CD4-positive, alpha-beta T cell (primary cell): ENCODE measurements at regions not wholly inside any gene's neighbourhood (a gene's known extent, or its start where the extent isn't known, plus 50 kb on each side); places are given as distances from the start of the nearest gene placed in this dataset.

Source experiments
- ATAC-seq: fragments of 200-7000 bp; cut with Tn5 transposase; one replicate; pipeline ENCODE4 v1.10.0; 2022; ENCODE audit warnings: mild to moderate bottlenecking; ENCODE audit not compliant: poor library complexity
- CTCF ChIA-PET: fragments of 350-600 bp; sonication (Branson Sonifier 250); formaldehyde crosslinking; loops from one replicate; lab custom pipeline; 2021; ENCODE audit warnings: antibody characterized with exemption, inconsistent platforms; lab: Charles Lee
- POLR2A ChIA-PET: fragments of 350-600 bp; sonication (Branson Sonifier 250); formaldehyde crosslinking; loops from one replicate; lab custom pipeline; 2021; ENCODE audit warnings: antibody characterized with exemption, inconsistent platforms; lab: Charles Lee
- DNase-seq, 14 experiments: peaks; one replicate each; pipeline ENCODE4 v3.0.0-alpha.2; 2013 to 2020; ENCODE audit warnings: mixed read lengths in 2 of 14
- H3K27ac ChIP-seq, 2 donors: one replicate each; pipeline versions ENCODE4 v1.5.1 to v1.7.0; 2013; ENCODE audit warnings: low read length in 2 of 2, low read depth in 1 of 2, mild to moderate bottlenecking in 1 of 2
- H3K27me3 ChIP-seq, 2 experiments: 1 replicate in 1 of 2; 2 replicates in 1 of 2; pipeline versions ENCODE4 v1.6.1 to v1.7.0; 2013; ENCODE audit warnings: low read length in 2 of 2, control low read depth in 1 of 2, mild to moderate bottlenecking in 1 of 2, moderate library complexity in 1 of 2; ENCODE audit not compliant: insufficient read depth in 2 of 2, control insufficient read depth in 1 of 2
- H3K36me3 ChIP-seq: one replicate; pipeline ENCODE4 v1.6.1; 2013; ENCODE audit warnings: low read length, control low read depth; ENCODE audit not compliant: insufficient read depth
- H3K4me1 ChIP-seq: one replicate; pipeline ENCODE4 v1.6.1; 2013; ENCODE audit warnings: low read length, control low read depth; ENCODE audit not compliant: insufficient read depth
- H3K4me3 ChIP-seq: one replicate; pipeline ENCODE4 v1.5.1; 2013; ENCODE audit warnings: mild to moderate bottlenecking, low read length, moderate library complexity
- H3K9me3 ChIP-seq, 2 experiments: 1 replicate in 1 of 2; 2 replicates in 1 of 2; pipeline versions ENCODE4 v1.6.1 to v1.7.0; 2013; ENCODE audit warnings: low read length in 2 of 2, mild to moderate bottlenecking in 2 of 2, control low read depth in 1 of 2, moderate library complexity in 1 of 2; ENCODE audit not compliant: control insufficient read depth in 1 of 2, insufficient read depth in 1 of 2
- H3K27ac Mint-ChIP-seq: one replicate; pipeline ENCODE4 v1.8.0; 2020; ENCODE audit warnings: mixed read lengths
- H3K27me3 Mint-ChIP-seq: one replicate; pipeline ENCODE4 v1.8.0; 2021; ENCODE audit warnings: mixed read lengths
- H3K36me3 Mint-ChIP-seq: one replicate; pipeline ENCODE4 v1.8.0; 2021; ENCODE audit warnings: low read depth, mixed read lengths
- H3K4me1 Mint-ChIP-seq: one replicate; pipeline ENCODE4 v1.8.0; 2021; ENCODE audit warnings: low read depth, mixed read lengths
- H3K4me3 Mint-ChIP-seq: one replicate; pipeline ENCODE4 v1.8.0; 2020; ENCODE audit warnings: mild to moderate bottlenecking, mixed read lengths
- H3K9me3 Mint-ChIP-seq: one replicate; pipeline ENCODE4 v1.8.0; 2020; ENCODE audit warnings: mixed read lengths
- CTCF ChIP-seq: fragments of 200-600 bp; IDR thresholded peaks from one replicate; pipeline ENCODE4 v1.8.0; 2022; ENCODE audit warnings: antibody characterized with exemption, mild to moderate bottlenecking
- intact Hi-C, 2 experiments: fragments of 100-400 bp; cut with DNase I in 1 of 2; cut with micrococcal nuclease in 1 of 2; formaldehyde crosslinking; loops; one replicate each; pipeline versions ENCODE4 v1.15.1 to v1.9.0; 2023 to 2025; cut with DNase I, micrococcal nuclease

GRCh38 chr7:18426564-18427226, 68.9 kb upstream of the HDAC9 start:
- H3K4me3 ChIP-seq = no peak overlapping the region
- H3K36me3 Mint-ChIP-seq = no peaks in the 10 kb centered on the region
- no peaks in the 10 kb centered on the region for H3K9me3 ChIP-seq
- POLR2A ChIA-PET = no interaction called here
- no peaks in the 10 kb centered on the region for H3K4me1 Mint-ChIP-seq
- intact Hi-C loops = no loop called here
- H3K4me3 Mint-ChIP-seq = no peak overlapping the region
- no peaks in the 10 kb centered on the region for H3K9me3 Mint-ChIP-seq
- H3K27me3 Mint-ChIP-seq = no peaks in the 10 kb centered on the region
- H3K36me3 ChIP-seq = no peaks in the 10 kb centered on the region
- no peak overlapping the region for H3K27ac ChIP-seq
- TF ChIP-seq CTCF = no peak
- CTCF ChIA-PET = interaction anchor here (0.7 kb wide), 1 partner anchor 9 kb away, joined by 3 read pairs; no protein-coding TSS in a partner anchor
- no peak overlapping the region for H3K27ac Mint-ChIP-seq
- no peak for DNase-seq
- no peaks in the 10 kb centered on the region for H3K4me1 ChIP-seq
- no peak for ATAC-seq
- no peaks in the 10 kb centered on the region for H3K27me3 ChIP-seq

GRCh38 chr7:18429547-18429946, 66.0 kb upstream of the HDAC9 start:
- no peak overlapping the region for H3K27ac ChIP-seq
- no peaks in the 10 kb centered on the region for H3K36me3 ChIP-seq
- Mint-ChIP-seq H3K27ac (no peak overlapping the region), H3K4me1 (no peaks in the 10 kb centered on the region), H3K27me3 (no peaks in the 10 kb centered on the region), H3K4me3 (no peak overlapping the region), H3K36me3 (no peaks in the 10 kb centered on the region), H3K9me3 (no peaks in the 10 kb centered on the region)
- POLR2A ChIA-PET = no interaction called here
- no peaks in the 10 kb centered on the region for H3K27me3 ChIP-seq
- no peak overlapping the region for H3K4me3 ChIP-seq
- H3K9me3 ChIP-seq = peaks cover 0 to 5% of the 10 kb centered on the region in 2 experiments
- ATAC-seq (no peak), DNase-seq (no peak)
- intact Hi-C loops = no loop called here
- CTCF ChIA-PET = no interaction called here
- no peak for TF ChIP-seq CTCF
- no peaks in the 10 kb centered on the region for H3K4me1 ChIP-seq

GRCh38 chr7:18430810-18431209, 64.7 kb upstream of the HDAC9 start:
- no peak overlapping the region for H3K4me3 Mint-ChIP-seq
- ChIA-PET CTCF (no interaction called here), POLR2A (no interaction called here)
- H3K4me1 Mint-ChIP-seq = no peaks in the 10 kb centered on the region
- DNase-seq (no peak), ATAC-seq (no peak)
- no peaks in the 10 kb centered on the region for H3K27me3 Mint-ChIP-seq
- Histone ChIP-seq H3K4me1 (no peaks in the 10 kb centered on the region), H3K36me3 (no peaks in the 10 kb centered on the region), H3K9me3 (peaks cover 0 to 5% of the 10 kb centered on the region in 2 experiments), H3K27ac (no peak overlapping the region), H3K4me3 (no peak overlapping the region), H3K27me3 (no peaks in the 10 kb centered on the region)
- no peak overlapping the region for H3K27ac Mint-ChIP-seq
- H3K9me3 Mint-ChIP-seq = no peaks in the 10 kb centered on the region
- intact Hi-C loops = no loop called here
- no peaks in the 10 kb centered on the region for H3K36me3 Mint-ChIP-seq
- TF ChIP-seq CTCF = no peak
